NOMO-1 treated with DMSO at 0.1 percent for 48 hours (cell line): ENCODE measurements at regions not wholly inside any gene's neighbourhood (a gene's known extent, or its start where the extent isn't known, plus 50 kb on each side); places are given as distances from the start of the nearest gene placed in this dataset.

Experiments
- DNase-seq: peaks from one replicate; lab custom pipeline; 2025; ENCODE audit not compliant: unreplicated experiment; lab: John Stamatoyannopoulos, UW

GRCh38 chr13:33739254-33739653 lies 78.7 kb upstream of the RFC3 start:
- no peak for DNase-seq

GRCh38 chr13:33740134-33740538 lies 77.8 kb upstream of the RFC3 start:
- peak; percentile 36 for DNase-seq

GRCh38 chr13:33742321-33742720 lies 75.6 kb upstream of the RFC3 start:
- no peak for DNase-seq

GRCh38 chr13:33743438-33744368 lies 74.2 kb upstream of the RFC3 start:
- peak; percentile 88 for DNase-seq

GRCh38 chr13:33744589-33745369 lies 73.2 kb upstream of the RFC3 start:
- DNase-seq: no peak

- no peak for DNase-seq
Observed at GRCh38 chr13:33745370-33746324, 72.3 kb upstream of the RFC3 start.

GRCh38 chr13:33746867-33747266 lies 71.1 kb upstream of the RFC3 start:
- DNase-seq: no peak

GRCh38 chr13:33751151-33751550 lies 66.8 kb upstream of the RFC3 start:
- no peak for DNase-seq

GRCh38 chr13:33752094-33752493 lies 65.9 kb upstream of the RFC3 start:
- DNase-seq: no peak

- no peak for DNase-seq
Observed at GRCh38 chr13:33752597-33752996, 65.4 kb upstream of the RFC3 start.

GRCh38 chr13:33756929-33757328 lies 61.0 kb upstream of the RFC3 start:
- no peak for DNase-seq

- peak; percentile 64 for DNase-seq
Observed at GRCh38 chr13:33757713-33758112, 60.2 kb upstream of the RFC3 start.

- no peak for DNase-seq
Observed at GRCh38 chr13:33758113-33758512, 59.8 kb upstream of the RFC3 start.

GRCh38 chr13:33761740-33762139 lies 56.2 kb upstream of the RFC3 start:
- no peak for DNase-seq

- DNase-seq: no peak
Observed at GRCh38 chr13:33763021-33763420, 54.9 kb upstream of the RFC3 start.

- no peak for DNase-seq
Observed at GRCh38 chr13:33764716-33765115, 53.2 kb upstream of the RFC3 start.

- DNase-seq: no peak
Observed at GRCh38 chr13:33766329-33767123, 51.4 kb upstream of the RFC3 start.

GRCh38 chr13:33767140-33767539 lies 50.8 kb upstream of the RFC3 start:
- DNase-seq: no peak
